ENCODE measurements at regions not wholly inside any gene's neighbourhood (a gene's known extent, or its start where the extent isn't known, plus 50 kb on each side); places are given as distances from the start of the nearest gene placed in this dataset.

- DNase-seq (ENCODE audit: low spot score) = no peak
Measured at GRCh38 chr13:103762523-103762922, 696.3 kb upstream of the SLC10A2 start.

- no peak for DNase-seq (ENCODE audit: low spot score)
Measured at GRCh38 chr13:103759361-103759760, 693.1 kb upstream of the SLC10A2 start.

- DNase-seq (ENCODE audit: low spot score) = no peak
Measured at GRCh38 chr13:103758222-103758621, 692.0 kb upstream of the SLC10A2 start.

- DNase-seq (ENCODE audit: low spot score) = no peak
Measured at GRCh38 chr13:103757361-103757760, 691.1 kb upstream of the SLC10A2 start.

- no peak for DNase-seq (ENCODE audit: low spot score)
Measured at GRCh38 chr13:103754783-103755182, 688.6 kb upstream of the SLC10A2 start.

GRCh38 chr13:103734837-103735236 is 668.6 kb upstream of the SLC10A2 start:
- no peak for DNase-seq (ENCODE audit: low spot score)

GRCh38 chr13:103731959-103732358 is 665.7 kb upstream of the SLC10A2 start:
- no peak for DNase-seq (ENCODE audit: low spot score)

GRCh38 chr13:103730407-103730806 is 664.2 kb upstream of the SLC10A2 start:
- DNase-seq (ENCODE audit: low spot score) = no peak

- DNase-seq (ENCODE audit: low spot score) = no peak
Measured at GRCh38 chr13:103726808-103727207, 660.6 kb upstream of the SLC10A2 start.

- DNase-seq (ENCODE audit: low spot score) = no peak
Measured at GRCh38 chr13:103716718-103717117, 650.5 kb upstream of the SLC10A2 start.

- no peak for DNase-seq (ENCODE audit: low spot score)
Measured at GRCh38 chr13:103715335-103715734, 649.1 kb upstream of the SLC10A2 start.

- no peak for DNase-seq (ENCODE audit: low spot score)
Measured at GRCh38 chr13:103703246-103703645, 637.0 kb upstream of the SLC10A2 start.

GRCh38 chr13:103698000-103698399 is 631.8 kb upstream of the SLC10A2 start:
- no peak for DNase-seq (ENCODE audit: low spot score)

- DNase-seq (ENCODE audit: low spot score) = no peak
Measured at GRCh38 chr13:103695320-103695719, 629.1 kb upstream of the SLC10A2 start.

GRCh38 chr13:103694471-103694870 is 628.3 kb upstream of the SLC10A2 start:
- DNase-seq (ENCODE audit: low spot score) = no peak

- DNase-seq (ENCODE audit: low spot score) = no peak
Measured at GRCh38 chr13:103694033-103694432, 627.8 kb upstream of the SLC10A2 start.

- DNase-seq (ENCODE audit: low spot score) = no peak
Measured at GRCh38 chr13:103692442-103692841, 626.2 kb upstream of the SLC10A2 start.

GRCh38 chr13:103676329-103676728 is 610.1 kb upstream of the SLC10A2 start:
- DNase-seq (ENCODE audit: low spot score) = no peak

- DNase-seq (ENCODE audit: low spot score) = no peak
Measured at GRCh38 chr13:103671547-103671946, 605.3 kb upstream of the SLC10A2 start.

GRCh38 chr13:103663996-103664395 is 597.8 kb upstream of the SLC10A2 start:
- DNase-seq (ENCODE audit: low spot score) = no peak

- no peak for DNase-seq (ENCODE audit: low spot score)
Measured at GRCh38 chr13:103656311-103656710, 590.1 kb upstream of the SLC10A2 start.

GRCh38 chr13:103640606-103641005 is 574.4 kb upstream of the SLC10A2 start:
- no peak for DNase-seq (ENCODE audit: low spot score)

- DNase-seq (ENCODE audit: low spot score) = no peak
Measured at GRCh38 chr13:103639326-103639725, 573.1 kb upstream of the SLC10A2 start.

GRCh38 chr13:103638706-103639105 is 572.5 kb upstream of the SLC10A2 start:
- DNase-seq (ENCODE audit: low spot score) = no peak

- DNase-seq (ENCODE audit: low spot score) = no peak
Measured at GRCh38 chr13:103634066-103634465, 567.8 kb upstream of the SLC10A2 start.
